Loucy (cell line): ENCODE measurements at regions not wholly inside any gene's neighbourhood (a gene's known extent, or its start where the extent isn't known, plus 50 kb on each side); places are given as distances from the start of the nearest gene placed in this dataset.

ENCODE experiments used
- CTCF ChIP-seq: fragments of 200-600 bp; sonication (generic); conservative IDR thresholded peaks from 2 replicates; pipeline ENCODE4 v1.5.1; 2014; ENCODE audit warnings: mild to moderate bottlenecking, antibody characterized with exemption, low read length
- EZH2phosphoT487 ChIP-seq: fragments of 200-600 bp; IDR thresholded peaks from 2 replicates; pipeline ENCODE4 v1.6.1; 2018; ENCODE audit warnings: antibody characterized with exemption, mild to moderate bottlenecking, moderate library complexity, borderline replicate concordance

GRCh38 chrX:138845786-138846185 lies 134.3 kb upstream of the FGF13 start:
- TF ChIP-seq CTCF (no peak), EZH2phosphoT487 (no peak)
